IMR-90 (cell line): ENCODE measurements at regions not wholly inside any gene's neighbourhood (a gene's known extent, or its start where the extent isn't known, plus 50 kb on each side); places are given as distances from the start of the nearest gene placed in this dataset.

ENCODE experiments used
- ATAC-seq: fragments of 200-7000 bp; cut with Tn5 transposase; 2 replicates; pipeline ENCODE4 v1.9.1; 2020; ENCODE audit warnings: low read depth, mild to moderate bottlenecking, moderate library complexity
- BruUV-seq: library from RNA; stranded (reverse); fragments of 400-500 nt; replicated peaks from 2 replicates; lab custom pipeline; 2021; lab: Mats Ljungman, UMichigan
- CTCF ChIA-PET: fragments of 300-600 bp; formaldehyde crosslinking; extraction: SDS; loops from one replicate; lab custom pipeline; 2021; ENCODE audit warnings: antibody characterized with exemption; lab: Yijun Ruan, JAX
- POLR2A ChIA-PET: fragments of 300-600 bp; sonication (Branson Sonifier 250); formaldehyde crosslinking; loops from one replicate; lab custom pipeline; 2022; ENCODE audit warnings: antibody characterized with exemption; ENCODE audit not compliant: unreplicated experiment; lab: Charles Lee
- DNase-seq: peaks from one replicate; pipeline ENCODE4 v3.0.0; 2013
- H2AFZ ChIP-seq: replicated peaks from 2 replicates; pipeline ENCODE3; 2013; ENCODE audit warnings: low read length, mild to moderate bottlenecking; ENCODE audit not compliant: poor library complexity
- H2AK5ac ChIP-seq: 2 replicates; pipeline ENCODE4 v1.6.1; 2013; ENCODE audit warnings: low read depth, low read length, inconsistent platforms
- H2AK9ac ChIP-seq: replicated peaks from 2 replicates; pipeline ENCODE3; 2013; ENCODE audit warnings: mild to moderate bottlenecking, low read depth, low read length, moderate library complexity; ENCODE audit not compliant: poor library complexity
- H2BK120ac ChIP-seq: 2 replicates; pipeline ENCODE4 v1.6.1; 2013; ENCODE audit warnings: low read depth, low read length, inconsistent platforms
- H2BK15ac ChIP-seq: 3 replicates; pipeline ENCODE4 v1.6.1; 2013; ENCODE audit warnings: low read depth, low read length, inconsistent platforms
- H2BK20ac ChIP-seq: 2 replicates; pipeline ENCODE4 v1.6.1; 2013; ENCODE audit warnings: low read depth, mild to moderate bottlenecking, inconsistent platforms, low read length, moderate library complexity
- H2BK5ac ChIP-seq: 2 replicates; pipeline ENCODE4 v1.6.1; 2013; ENCODE audit warnings: mild to moderate bottlenecking, low read depth, low read length, inconsistent platforms; ENCODE audit not compliant: poor library complexity, severe bottlenecking
- H3K14ac ChIP-seq: replicated peaks from 2 replicates; pipeline ENCODE4 v1.6.1; 2013; ENCODE audit warnings: low read depth, low read length, inconsistent platforms
- H3K18ac ChIP-seq: 2 replicates; pipeline ENCODE4 v1.6.1; 2013; ENCODE audit warnings: low read depth, low read length, control low read depth
- H3K23ac ChIP-seq: 2 replicates; pipeline ENCODE4 v1.6.1; 2013; ENCODE audit warnings: low read depth, low read length, inconsistent platforms
- H3K27ac ChIP-seq: 2 replicates; pipeline ENCODE4 v1.5.1; 2013; ENCODE audit warnings: mild to moderate bottlenecking, control low read depth, low read length; ENCODE audit not compliant: insufficient read depth
- H3K27me3 ChIP-seq: 2 replicates; pipeline ENCODE4 v1.6.1; 2013; ENCODE audit warnings: low read length; ENCODE audit not compliant: control insufficient read depth, insufficient read depth
- H3K36me3 ChIP-seq: 2 replicates; pipeline ENCODE4 v1.6.1; 2013; ENCODE audit warnings: low read length, mixed read lengths; ENCODE audit not compliant: control insufficient read depth, insufficient read depth
- H3K4ac ChIP-seq: 2 replicates; pipeline ENCODE4 v1.6.1; 2013; ENCODE audit warnings: low read depth, low read length, inconsistent platforms
- H3K4me1 ChIP-seq: 2 replicates; pipeline ENCODE4 v1.6.1; 2013; ENCODE audit warnings: low read length, mixed read lengths; ENCODE audit not compliant: control insufficient read depth, insufficient read depth
- H3K4me2 ChIP-seq: 2 replicates; pipeline ENCODE4 v1.6.1; 2013; ENCODE audit warnings: low read depth, mild to moderate bottlenecking, control low read depth, low read length, moderate library complexity
- H3K4me3 ChIP-seq: 2 replicates; pipeline ENCODE4 v1.5.1; 2013; ENCODE audit warnings: low read depth, mild to moderate bottlenecking, control low read depth, low read length, moderate library complexity; ENCODE audit not compliant: insufficient read depth
- H3K56ac ChIP-seq: 2 replicates; pipeline ENCODE4 v1.6.1; 2013; ENCODE audit warnings: low read length, inconsistent platforms; ENCODE audit not compliant: insufficient read depth; ENCODE audit errors: extremely low read depth
- H3K79me1 ChIP-seq, 2 experiments: 2 replicates each; pipeline ENCODE4 v1.6.1; 2013; ENCODE audit warnings: low read length in 2 of 2, inconsistent platforms in 1 of 2, low read depth in 1 of 2
- H3K9ac ChIP-seq: 2 replicates; pipeline ENCODE4 v1.6.1; 2013; ENCODE audit warnings: low read depth, low read length, control low read depth
- H3K9me1 ChIP-seq: 2 replicates; pipeline ENCODE4 v1.6.1; 2013; ENCODE audit warnings: low read length, inconsistent platforms; ENCODE audit not compliant: insufficient read depth
- H3K9me3 ChIP-seq: 2 replicates; pipeline ENCODE4 v1.6.1; 2013; ENCODE audit warnings: low read length; ENCODE audit not compliant: control insufficient read depth, insufficient read depth
- H4K20me1 ChIP-seq: 2 replicates; pipeline ENCODE4 v1.6.1; 2013; ENCODE audit warnings: low read length, inconsistent platforms; ENCODE audit not compliant: insufficient read depth
- H4K5ac ChIP-seq: 2 replicates; pipeline ENCODE4 v1.6.1; 2013; ENCODE audit warnings: mild to moderate bottlenecking, low read depth, low read length, control low read depth
- H4K8ac ChIP-seq, 2 experiments: 2 replicates each; pipeline ENCODE4 v1.6.1; 2013; ENCODE audit warnings: low read depth in 2 of 2, low read length in 2 of 2, control low read depth in 1 of 2, inconsistent platforms in 1 of 2
- H4K91ac ChIP-seq: 2 replicates; pipeline ENCODE4 v1.6.1; 2013; ENCODE audit warnings: low read depth, low read length, inconsistent platforms; ENCODE audit not compliant: insufficient read depth
- BHLHE40 ChIP-seq: fragments of 150-350 bp; IDR thresholded peaks from 2 replicates; pipeline ENCODE4 v1.6.1; 2016; ENCODE audit warnings: mild to moderate bottlenecking, low read depth, low read length
- CEBPB ChIP-seq: IDR thresholded peaks from 2 replicates; pipeline ENCODE4 v1.6.1; 2012; ENCODE audit warnings: low read depth, low read length, improper control_type of control experiment
- ELK1 ChIP-seq: fragments of 150-350 bp; IDR thresholded peaks from 2 replicates; pipeline ENCODE4 v1.6.1; 2016; ENCODE audit warnings: low read depth, mild to moderate bottlenecking, low read length, moderate library complexity, borderline replicate concordance
- MAZ ChIP-seq: IDR thresholded peaks from 2 replicates; pipeline ENCODE4 v1.6.1; 2012; ENCODE audit warnings: low read depth, mild to moderate bottlenecking, low read length, improper control_type of control experiment, moderate library complexity, borderline replicate concordance
- NFE2L2 ChIP-seq: fragments of 150-350 bp; IDR thresholded peaks from 2 replicates; pipeline ENCODE4 v1.6.1; 2016; ENCODE audit warnings: low read depth, mild to moderate bottlenecking, low read length
- RFX5 ChIP-seq: IDR thresholded peaks from 2 replicates; pipeline ENCODE4 v1.8.0; 2012; ENCODE audit warnings: low read depth, mild to moderate bottlenecking, low read length, moderate library complexity
- SMC3 ChIP-seq: fragments of 150-350 bp; IDR thresholded peaks from 2 replicates; pipeline ENCODE4 v1.6.1; 2016; ENCODE audit warnings: low read depth, mild to moderate bottlenecking, antibody characterized with exemption, low read length, moderate library complexity
- USF2 ChIP-seq: fragments of 150-350 bp; IDR thresholded peaks from 2 replicates; pipeline ENCODE4 v1.6.1; 2017; ENCODE audit warnings: mild to moderate bottlenecking, antibody characterized with exemption, low read length, low read depth
- WGBS, 2 experiments: methylation state at CpG; one replicate each; pipeline versions ENCODE4 v1.1.5 to v1.1.7; 2013; ENCODE audit warnings: missing lambda C conversion rate in 2 of 2; ENCODE audit not compliant: insufficient read length in 1 of 2; ENCODE audit errors: extremely low coverage in 2 of 2; 5-methylcytosine and 5-hydroxymethylcytosine counted together
- dilution Hi-C: fragments of 300-500 bp; cut with HindIII; formaldehyde crosslinking; loops from one replicate; pipeline ENCODE4 v1.14.3; 2018; ENCODE audit warnings: low sequenced_read_pairs; ENCODE audit not compliant: unreplicated experiment
- in situ Hi-C: fragments of 300-500 bp; cut with MboI; formaldehyde crosslinking; loops from 3 replicates; pipeline ENCODE4 v1.14.3; 2019; ENCODE audit warnings: low sequenced_read_pairs, inconsistent platforms, mixed read lengths
- intact Hi-C: fragments of 100-400 bp; cut with micrococcal nuclease; formaldehyde crosslinking; loops from 2 replicates; pipeline ENCODE4 v1.10.0; 2022

GRCh38 chr9:90175865-90176264 is 466.8 kb downstream of the DIRAS2 start:
- Histone ChIP-seq H2BK15ac (no peak overlapping the region), H3K79me1 (no peaks in the 10 kb centered on the region), H2BK20ac (no peak overlapping the region), H3K27me3 (no peaks in the 10 kb centered on the region), H2BK5ac (no peak overlapping the region), H3K4ac (no peak overlapping the region), H3K4me3 (no peak overlapping the region), H3K4me2 (no peak overlapping the region), H4K5ac (no peak overlapping the region), H3K9me3 (0 out of 2 replicates have a peak, but pooled peaks cover 2% of the 10 kb centered on the region), H2AFZ (no peak overlapping the region), H3K9ac (no peak overlapping the region), H3K18ac (no peak overlapping the region), H3K4me1 (no peaks in the 10 kb centered on the region), H3K27ac (no peak overlapping the region), H3K23ac (no peak overlapping the region), H2AK9ac (no peak overlapping the region), H3K56ac (no peak overlapping the region), H4K91ac (no peak overlapping the region), H4K20me1 (no peaks in the 10 kb centered on the region), H3K36me3 (no peaks in the 10 kb centered on the region), H2AK5ac (no peak overlapping the region), H3K9me1 (no peaks in the 10 kb centered on the region), H2BK120ac (no peak overlapping the region), H4K8ac (no peak overlapping the region), H3K14ac (no peak overlapping the region)
- POLR2A ChIA-PET, result no interaction called here
- ATAC-seq (no peak), DNase-seq (no peak)
- no TSS peak for BruUV-seq
- intact Hi-C loops (no loop called here), dilution Hi-C loops (no loop called here), in situ Hi-C loops (no loop called here)
- TF ChIP-seq ELK1 (no peak), CEBPB (no peak), BHLHE40 (no peak), MAZ (no peak), NFE2L2 (no peak), RFX5 (no peak), USF2 (no peak), SMC3 (no peak)
- CTCF ChIA-PET, result no interaction called here
- 79% methylated on average over 2 of the region's 4 CpGs; no CpG with 5 or more reads in 1 of the 2 experiments for WGBS, 2 experiments
